Skeletal muscle tissue (tissue), 3 donors: ENCODE measurements at regions not wholly inside any gene's neighbourhood (a gene's known extent, or its start where the extent isn't known, plus 50 kb on each side); places are given as distances from the start of the nearest gene placed in this dataset.

Source experiments
- H3K27ac ChIP-seq: one replicate; pipeline ENCODE4 v1.7.0; 2013; ENCODE audit warnings: mild to moderate bottlenecking, low read depth, low read length, inconsistent platforms
- H3K27me3 ChIP-seq, 3 donors: one replicate each; pipeline ENCODE4 v1.7.0; 2013; ENCODE audit warnings: low read length in 3 of 3; ENCODE audit not compliant: control insufficient read depth in 3 of 3, insufficient read depth in 3 of 3
- H3K36me3 ChIP-seq, 3 donors: one replicate each; pipeline ENCODE4 v1.7.0; 2013; ENCODE audit warnings: low read length in 3 of 3; ENCODE audit not compliant: control insufficient read depth in 3 of 3, insufficient read depth in 3 of 3
- H3K4me1 ChIP-seq, 3 donors: one replicate each; pipeline ENCODE4 v1.7.0; 2013; ENCODE audit warnings: low read length in 3 of 3, mild to moderate bottlenecking in 3 of 3; ENCODE audit not compliant: control insufficient read depth in 3 of 3, insufficient read depth in 3 of 3
- H3K4me3 ChIP-seq, 3 donors: one replicate each; pipeline ENCODE4 v1.7.0; 2013; ENCODE audit warnings: low read length in 3 of 3
- H3K9ac ChIP-seq, 3 donors: one replicate each; pipeline ENCODE4 v1.7.0; 2013; ENCODE audit warnings: low read length in 3 of 3, mild to moderate bottlenecking in 3 of 3, moderate library complexity in 2 of 3, low read depth in 1 of 3
- H3K9me3 ChIP-seq, 3 donors: one replicate each; pipeline ENCODE4 v1.7.0; 2013; ENCODE audit warnings: low read length in 3 of 3; ENCODE audit not compliant: control insufficient read depth in 3 of 3
- donor health status: Osteomylitis.

DNA sequence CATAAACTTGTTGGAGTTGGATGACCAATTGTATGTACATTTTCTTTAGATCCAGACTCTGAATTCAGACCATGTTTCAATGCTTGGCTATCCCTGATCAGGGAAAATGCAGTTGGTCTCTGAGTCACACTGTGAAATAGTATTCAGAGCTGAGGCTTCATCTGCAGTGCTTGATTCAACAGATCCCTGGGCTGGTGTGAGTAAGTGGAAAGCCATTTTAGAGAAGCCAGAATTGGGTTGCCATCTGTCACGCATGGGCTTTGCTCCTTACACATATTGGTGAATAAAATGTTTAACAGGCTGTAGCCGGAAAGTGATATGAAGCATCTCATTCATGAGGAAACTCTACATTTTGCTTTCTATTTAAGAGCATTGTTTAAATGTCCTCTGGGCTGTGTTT, 50.0 kb upstream of the ACYP2 start:
- Histone ChIP-seq H3K4me3 (no peak overlapping the region), H3K9ac (no peak overlapping the region), H3K27me3 (no peaks in the 10 kb centered on the region), H3K9me3 (no peaks in the 10 kb centered on the region), H3K36me3 (no peaks in the 10 kb centered on the region), H3K27ac (no peak overlapping the region), H3K4me1 (peaks cover 0 to 5% (median 0%) of the 10 kb centered on the region in 3 donors)

- Histone ChIP-seq H3K4me3 (no peak overlapping the region), H3K36me3 (no peaks in the 10 kb centered on the region), H3K27me3 (no peaks in the 10 kb centered on the region), H3K9me3 (no peaks in the 10 kb centered on the region), H3K4me1 (peaks cover 0 to 5% (median 0%) of the 10 kb centered on the region in 3 donors), H3K9ac (no peak overlapping the region), H3K27ac (no peak overlapping the region)
These were observed 51.4 kb upstream of the ACYP2 start for GRCh38 chr2:54063967-54064535.

- H3K4me1 ChIP-seq, result peaks cover 0 to 5% (median 0%) of the 10 kb centered on the region in 3 donors
- no peak overlapping the region for H3K27ac ChIP-seq
- no peaks in the 10 kb centered on the region for H3K9me3 ChIP-seq
- H3K27me3 ChIP-seq, result no peaks in the 10 kb centered on the region
- no peak overlapping the region for H3K9ac ChIP-seq
- no peak overlapping the region for H3K4me3 ChIP-seq
- no peaks in the 10 kb centered on the region for H3K36me3 ChIP-seq
These were observed 53.0 kb upstream of the ACYP2 start for GRCh38 chr2:54062401-54062800.

DNA sequence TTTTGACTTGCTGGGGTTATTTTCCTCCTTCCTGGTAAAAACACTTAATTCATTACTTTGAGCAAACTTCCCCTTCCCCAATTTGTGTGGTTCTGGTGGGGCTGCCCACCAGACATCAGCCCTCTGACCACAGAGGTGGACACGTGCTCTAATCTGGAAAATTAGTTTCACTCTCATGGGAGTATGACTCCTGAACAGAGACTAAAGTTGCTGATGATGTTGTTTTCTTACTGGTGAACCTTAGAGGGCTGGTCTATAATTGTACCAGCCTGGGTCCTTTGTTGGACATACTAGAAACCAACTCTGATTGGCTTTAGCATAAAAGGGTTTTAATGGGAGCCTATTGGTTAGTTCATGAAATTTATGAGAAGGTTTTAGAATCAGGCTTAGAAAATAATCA, 54.1 kb upstream of the ACYP2 start:
- Histone ChIP-seq H3K27ac (no peak overlapping the region), H3K4me3 (no peak overlapping the region), H3K27me3 (no peaks in the 10 kb centered on the region), H3K9ac (no peak overlapping the region), H3K36me3 (no peaks in the 10 kb centered on the region), H3K4me1 (peaks cover 0 to 5% (median 0%) of the 10 kb centered on the region in 3 donors), H3K9me3 (no peaks in the 10 kb centered on the region)

- H3K27ac ChIP-seq, result no peak overlapping the region
- H3K9me3 ChIP-seq, result no peaks in the 10 kb centered on the region
- H3K4me3 ChIP-seq, result no peak overlapping the region
- no peaks in the 10 kb centered on the region for H3K36me3 ChIP-seq
- H3K4me1 ChIP-seq, result peaks cover 0 to 5% (median 0%) of the 10 kb centered on the region in 3 donors
- H3K27me3 ChIP-seq, result no peaks in the 10 kb centered on the region
- H3K9ac ChIP-seq, result no peak overlapping the region
These were observed 55.4 kb upstream of the ACYP2 start for GRCh38 chr2:54059986-54060385.

GRCh38 chr2:54059504-54059903, 55.9 kb upstream of the ACYP2 start:
- H3K27me3 ChIP-seq, result no peaks in the 10 kb centered on the region
- no peaks in the 10 kb centered on the region for H3K9me3 ChIP-seq
- H3K9ac ChIP-seq, result no peak overlapping the region
- H3K36me3 ChIP-seq, result no peaks in the 10 kb centered on the region
- no peak overlapping the region for H3K27ac ChIP-seq
- H3K4me3 ChIP-seq, result no peak overlapping the region
- H3K4me1 ChIP-seq, result peaks cover 0 to 5% (median 0%) of the 10 kb centered on the region in 3 donors

GRCh38 chr2:54058449-54058848, 57.0 kb upstream of the ACYP2 start:
- peaks cover 0 to under 1% (median under 1%) of the 10 kb centered on the region in 3 donors for H3K36me3 ChIP-seq
- no peak overlapping the region for H3K4me3 ChIP-seq
- no peaks in the 10 kb centered on the region for H3K4me1 ChIP-seq
- no peaks in the 10 kb centered on the region for H3K27me3 ChIP-seq
- no peaks in the 10 kb centered on the region for H3K9me3 ChIP-seq
- H3K27ac ChIP-seq, result no peak overlapping the region
- H3K9ac ChIP-seq, result no peak overlapping the region

DNA sequence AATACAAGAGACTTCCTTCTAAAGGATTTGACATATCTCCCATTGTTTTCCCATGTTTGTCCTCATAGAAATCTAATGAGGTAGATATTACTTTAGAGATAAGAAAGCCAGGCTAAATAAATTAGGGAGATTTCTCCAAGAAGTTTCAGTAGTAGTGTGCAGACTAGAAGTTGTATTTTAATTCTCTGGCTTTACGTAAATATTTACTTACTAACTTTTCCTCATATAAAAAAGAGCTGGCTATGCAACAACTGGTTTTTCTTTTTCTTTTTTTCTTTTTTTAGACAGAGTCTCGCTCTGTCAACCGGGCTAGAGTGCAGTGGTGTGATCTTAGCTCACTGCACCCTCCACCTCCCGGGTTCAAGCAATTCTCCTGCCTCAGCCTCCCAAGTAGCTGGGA, 60.6 kb upstream of the ACYP2 start:
- H3K27ac ChIP-seq, result no peak overlapping the region

GRCh38 chr2:54054271-54054670, 61.1 kb upstream of the ACYP2 start:
- no peak overlapping the region for H3K4me3 ChIP-seq
- peaks cover 0 to 12% (median 7%) of the 10 kb centered on the region in 3 donors for H3K36me3 ChIP-seq
- no peak overlapping the region for H3K27ac ChIP-seq
- no peak overlapping the region for H3K9ac ChIP-seq
- H3K27me3 ChIP-seq, result no peaks in the 10 kb centered on the region
- no peaks in the 10 kb centered on the region for H3K4me1 ChIP-seq
- no peaks in the 10 kb centered on the region for H3K9me3 ChIP-seq

More for the DNA sequence above, 60.6 kb upstream of the ACYP2 start:
- H3K9ac ChIP-seq, result no peak overlapping the region
- no peak overlapping the region for H3K4me3 ChIP-seq
- no peaks in the 10 kb centered on the region for H3K9me3 ChIP-seq
- peaks cover 0 to 12% (median 7%) of the 10 kb centered on the region in 3 donors for H3K36me3 ChIP-seq
- no peaks in the 10 kb centered on the region for H3K27me3 ChIP-seq
- no peaks in the 10 kb centered on the region for H3K4me1 ChIP-seq

- H3K4me1 ChIP-seq, result no peaks in the 10 kb centered on the region
- H3K9ac ChIP-seq, result no peak overlapping the region
- H3K36me3 ChIP-seq, result peaks cover 0 to 12% (median 7%) of the 10 kb centered on the region in 3 donors
- H3K27me3 ChIP-seq, result no peaks in the 10 kb centered on the region
- no peak overlapping the region for H3K27ac ChIP-seq
- no peaks in the 10 kb centered on the region for H3K9me3 ChIP-seq
- H3K4me3 ChIP-seq, result no peak overlapping the region
These were observed 61.6 kb upstream of the ACYP2 start for GRCh38 chr2:54053830-54054229.
